ENCODE measurements at regions not wholly inside any gene's neighbourhood (a gene's known extent, or its start where the extent isn't known, plus 50 kb on each side); places are given as distances from the start of the nearest gene placed in this dataset.

DNA sequence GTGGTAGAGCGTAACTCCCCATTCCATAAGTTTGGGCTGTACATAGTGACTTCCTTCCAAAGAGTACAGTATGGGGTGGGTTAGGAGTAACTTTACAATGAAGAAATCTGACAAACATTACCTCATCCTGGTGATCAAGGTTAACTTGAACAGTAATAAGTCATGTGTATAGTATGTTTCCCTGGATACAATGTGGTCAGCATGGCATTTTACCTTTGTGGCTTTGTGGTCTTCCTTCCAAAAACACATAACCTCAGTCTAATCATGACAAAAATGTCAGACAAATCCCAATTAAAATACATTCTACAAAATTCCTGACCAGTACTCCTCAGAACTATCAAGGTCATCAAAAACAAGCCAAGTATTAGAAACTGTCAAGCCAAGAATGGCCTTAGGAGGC, 225.1 kb downstream of the UBE3D start:
- H3K9me3 ChIP-seq (ENCODE audit: control insufficient read depth, low read depth, low read length) = no peaks in the 10 kb centered on the region
- no peak for DNase-seq
- H3K27ac ChIP-seq (ENCODE audit: low read length) = no peak overlapping the region
- H3K4me1 ChIP-seq (ENCODE audit: control insufficient read depth, insufficient read depth, low read length) = no peaks in the 10 kb centered on the region
- no peaks in the 10 kb centered on the region for H3K27me3 ChIP-seq (ENCODE audit: control insufficient read depth, insufficient read depth, low read length)
- H3K4me3 ChIP-seq (ENCODE audit: low read length) = no peak overlapping the region
- WGBS (ENCODE audit: insufficient coverage, low lambda C conversion rate) = no CpG with 5 or more reads among the region's 1 CpG
- no peaks in the 10 kb centered on the region for H3K36me3 ChIP-seq (ENCODE audit: control insufficient read depth, insufficient read depth, low read length)

DNA sequence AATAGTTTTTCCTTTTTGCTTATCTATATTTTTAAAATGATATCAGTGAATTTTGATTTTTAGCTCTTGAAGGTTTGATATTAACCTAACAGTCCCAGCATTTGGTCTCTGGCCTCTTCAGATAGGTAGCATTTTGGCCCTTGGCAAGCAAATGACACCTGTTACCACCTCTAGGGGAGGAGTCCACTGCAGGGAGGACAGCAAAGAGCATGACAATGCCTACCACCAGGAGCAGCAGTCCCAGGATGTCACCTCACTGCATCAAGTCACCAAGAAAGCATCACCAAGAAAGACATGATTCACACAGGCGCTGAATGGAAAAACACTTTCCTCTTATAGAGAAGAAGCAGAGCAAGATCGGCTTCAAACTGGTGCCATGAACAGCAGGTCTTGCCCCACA, 224.3 kb downstream of the UBE3D start:
- no peak for DNase-seq
- H3K27ac ChIP-seq (ENCODE audit: low read length) = no peak overlapping the region
- H3K27me3 ChIP-seq (ENCODE audit: control insufficient read depth, insufficient read depth, low read length) = no peaks in the 10 kb centered on the region
- no CpG with 5 or more reads among the region's 2 CpGs for WGBS (ENCODE audit: insufficient coverage, low lambda C conversion rate)
- H3K9me3 ChIP-seq (ENCODE audit: control insufficient read depth, low read depth, low read length) = no peaks in the 10 kb centered on the region
- no peak overlapping the region for H3K4me3 ChIP-seq (ENCODE audit: low read length)
- no peaks in the 10 kb centered on the region for H3K4me1 ChIP-seq (ENCODE audit: control insufficient read depth, insufficient read depth, low read length)
- H3K36me3 ChIP-seq (ENCODE audit: control insufficient read depth, insufficient read depth, low read length) = no peaks in the 10 kb centered on the region
